Fibroblast of the aortic adventitia (primary cell): ENCODE measurements at regions not wholly inside any gene's neighbourhood (a gene's known extent, or its start where the extent isn't known, plus 50 kb on each side); places are given as distances from the start of the nearest gene placed in this dataset.
A peak's percentile ranks its signal among the peaks of the same experiment; 100 is the strongest.

Experiments
- DNase-seq: peaks from one replicate; pipeline ENCODE4 v3.0.0-alpha.2; 2010; ENCODE audit warnings: low read depth
- H3K4me3 ChIP-seq: 2 replicates; pipeline ENCODE4 v1.5.1; 2011; ENCODE audit warnings: low read depth, mild to moderate bottlenecking, control low read depth, low read length, moderate library complexity
- TF ChIP-seq, protein P1 (sequence below): IDR thresholded peaks from 2 replicates; pipeline ENCODE4 v1.5.1; 2011; ENCODE audit warnings: mild to moderate bottlenecking, low read length, control low read depth, inconsistent platforms; ENCODE audit not compliant: insufficient read depth

DNA sequence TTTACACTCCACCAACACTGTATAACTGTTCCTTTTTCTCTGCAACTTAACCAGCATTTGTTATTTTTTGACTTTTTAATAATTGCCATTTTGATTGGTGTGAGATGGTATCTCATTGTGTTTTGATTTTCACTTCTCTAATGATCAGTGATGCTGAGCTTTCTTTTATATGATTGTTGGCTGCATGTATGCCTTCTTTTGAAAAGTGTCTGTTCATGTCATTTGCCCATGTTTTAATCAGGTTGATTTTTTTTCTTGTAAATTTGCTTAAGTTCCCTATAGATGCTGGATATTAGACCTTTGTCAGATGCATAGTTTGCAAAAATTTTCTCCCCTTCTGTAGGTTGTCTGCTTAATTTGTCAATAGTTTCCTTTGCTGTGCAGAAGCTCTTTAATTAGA, 263.0 kb downstream of the MBNL1 start:
- TF ChIP-seq, protein P1, sequence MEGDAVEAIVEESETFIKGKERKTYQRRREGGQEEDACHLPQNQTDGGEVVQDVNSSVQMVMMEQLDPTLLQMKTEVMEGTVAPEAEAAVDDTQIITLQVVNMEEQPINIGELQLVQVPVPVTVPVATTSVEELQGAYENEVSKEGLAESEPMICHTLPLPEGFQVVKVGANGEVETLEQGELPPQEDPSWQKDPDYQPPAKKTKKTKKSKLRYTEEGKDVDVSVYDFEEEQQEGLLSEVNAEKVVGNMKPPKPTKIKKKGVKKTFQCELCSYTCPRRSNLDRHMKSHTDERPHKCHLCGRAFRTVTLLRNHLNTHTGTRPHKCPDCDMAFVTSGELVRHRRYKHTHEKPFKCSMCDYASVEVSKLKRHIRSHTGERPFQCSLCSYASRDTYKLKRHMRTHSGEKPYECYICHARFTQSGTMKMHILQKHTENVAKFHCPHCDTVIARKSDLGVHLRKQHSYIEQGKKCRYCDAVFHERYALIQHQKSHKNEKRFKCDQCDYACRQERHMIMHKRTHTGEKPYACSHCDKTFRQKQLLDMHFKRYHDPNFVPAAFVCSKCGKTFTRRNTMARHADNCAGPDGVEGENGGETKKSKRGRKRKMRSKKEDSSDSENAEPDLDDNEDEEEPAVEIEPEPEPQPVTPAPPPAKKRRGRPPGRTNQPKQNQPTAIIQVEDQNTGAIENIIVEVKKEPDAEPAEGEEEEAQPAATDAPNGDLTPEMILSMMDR, result no peak
- no peak for DNase-seq
- no peak overlapping the region for H3K4me3 ChIP-seq

DNA sequence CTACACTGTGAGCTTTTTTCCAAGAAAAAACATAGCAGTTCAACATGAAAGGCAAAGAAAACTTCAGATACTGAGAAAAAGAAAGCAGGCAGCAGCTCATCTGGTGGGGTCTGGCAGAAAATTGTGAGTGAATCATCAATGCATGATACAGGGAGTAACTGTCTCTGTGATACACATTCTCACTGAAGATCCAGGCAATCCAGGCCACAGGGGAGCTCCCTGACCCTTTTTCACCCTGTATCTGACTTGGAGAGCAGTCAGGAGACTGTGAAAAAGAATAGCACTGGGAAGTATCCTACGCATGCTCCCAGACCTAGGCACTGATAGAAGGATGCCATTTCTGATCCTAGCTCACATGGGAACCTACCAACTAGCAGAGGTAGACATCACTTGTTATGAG, 269.8 kb downstream of the MBNL1 start:
- DNase-seq, result no peak
- TF ChIP-seq, protein P1, result no peak

DNA sequence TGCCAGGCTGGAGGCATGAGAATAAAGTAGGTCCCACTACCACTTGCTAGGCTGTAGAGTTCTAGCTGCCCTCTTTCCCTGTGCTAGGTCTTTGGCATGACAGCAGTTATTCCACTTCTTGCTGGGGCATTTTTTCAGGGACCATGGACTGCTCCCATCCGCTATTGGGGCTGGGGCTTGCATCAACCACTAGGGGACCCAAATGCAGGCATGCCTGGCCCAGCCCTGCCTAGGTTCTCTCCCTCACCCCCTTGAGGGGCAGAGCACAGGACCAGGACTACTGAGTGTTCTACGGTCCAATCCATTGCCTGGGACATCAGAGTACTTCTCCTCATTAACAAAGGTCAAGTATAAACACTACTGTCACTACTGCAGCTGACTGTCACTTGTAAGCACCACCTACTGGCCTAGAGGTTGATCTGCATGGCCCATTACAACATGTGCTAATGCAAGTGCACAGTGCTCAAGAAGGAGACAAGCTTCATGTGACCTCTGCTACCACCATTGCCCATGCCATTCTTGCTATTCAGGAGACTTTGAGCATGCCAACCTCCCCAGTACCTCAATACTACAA, 270.5 kb downstream of the MBNL1 start:
- H3K4me3 ChIP-seq, result no peak overlapping the region
- DNase-seq, result no peak
- TF ChIP-seq, protein P1, result peak; percentile 8

More for the DNA sequence above, 269.8 kb downstream of the MBNL1 start:
- H3K4me3 ChIP-seq, result no peak overlapping the region

DNA sequence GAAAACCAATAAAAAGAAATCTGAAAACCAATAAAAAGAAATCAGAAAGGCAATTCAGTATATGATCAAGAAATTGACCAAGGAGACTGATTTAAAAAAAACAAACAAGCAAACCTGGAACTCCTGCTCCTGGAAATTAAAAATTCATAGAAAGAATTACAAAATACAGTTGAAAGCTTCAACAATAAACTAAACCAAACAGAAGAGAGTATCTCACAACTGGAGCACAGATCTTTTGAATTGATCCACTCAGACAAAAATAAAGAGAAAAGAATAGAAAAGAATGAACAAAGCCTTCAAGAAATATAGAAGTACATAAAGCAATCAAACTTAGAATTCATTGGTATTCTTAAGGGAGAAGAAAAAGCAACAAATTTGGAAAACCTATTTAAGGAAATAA, 271.4 kb downstream of the MBNL1 start:
- TF ChIP-seq, protein P1, result no peak

DNA sequence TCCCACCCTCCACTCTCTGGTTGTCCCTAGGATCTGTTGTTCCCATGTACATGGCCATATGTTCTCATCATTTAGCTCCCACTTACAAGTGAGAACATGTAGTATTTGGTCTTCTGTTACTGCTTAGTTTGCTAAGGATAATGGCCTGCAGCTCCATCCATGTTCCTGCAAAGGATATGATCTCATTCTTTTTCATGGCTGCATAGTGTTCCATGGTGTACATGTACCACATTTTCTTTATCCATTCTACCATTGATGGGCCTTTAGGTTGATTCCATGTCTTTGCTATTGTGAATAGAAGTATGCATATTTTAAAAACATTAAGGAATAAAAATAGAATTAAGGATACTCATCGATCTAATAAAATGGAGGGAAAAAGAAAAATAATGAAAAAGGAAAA, 278.4 kb downstream of the MBNL1 start:
- DNase-seq, result no peak
- TF ChIP-seq, protein P1, result no peak
- no peak overlapping the region for H3K4me3 ChIP-seq

More for the DNA sequence above, 271.4 kb downstream of the MBNL1 start:
- H3K4me3 ChIP-seq, result no peak overlapping the region
- no peak for DNase-seq

DNA sequence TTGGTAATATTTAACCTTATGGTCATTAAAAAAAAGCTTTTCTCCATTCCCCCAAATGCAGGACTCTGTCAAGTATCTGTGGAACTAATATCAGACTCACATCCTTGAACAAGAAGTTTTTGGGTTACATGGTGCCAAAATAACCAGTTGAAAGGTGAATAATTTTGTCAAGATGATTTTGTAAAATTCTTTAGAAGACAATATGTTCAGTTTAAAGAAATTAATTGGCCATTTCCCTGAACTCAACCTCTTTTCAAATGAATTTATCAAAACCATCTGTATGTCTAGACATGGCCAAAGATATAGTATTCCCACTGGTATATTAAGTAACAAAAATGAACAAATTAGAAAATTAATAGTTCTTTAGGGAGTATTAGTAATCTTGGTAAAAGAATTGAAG, 280.5 kb downstream of the MBNL1 start:
- TF ChIP-seq, protein P1, result no peak
- DNase-seq, result no peak
- H3K4me3 ChIP-seq, result no peak overlapping the region

DNA sequence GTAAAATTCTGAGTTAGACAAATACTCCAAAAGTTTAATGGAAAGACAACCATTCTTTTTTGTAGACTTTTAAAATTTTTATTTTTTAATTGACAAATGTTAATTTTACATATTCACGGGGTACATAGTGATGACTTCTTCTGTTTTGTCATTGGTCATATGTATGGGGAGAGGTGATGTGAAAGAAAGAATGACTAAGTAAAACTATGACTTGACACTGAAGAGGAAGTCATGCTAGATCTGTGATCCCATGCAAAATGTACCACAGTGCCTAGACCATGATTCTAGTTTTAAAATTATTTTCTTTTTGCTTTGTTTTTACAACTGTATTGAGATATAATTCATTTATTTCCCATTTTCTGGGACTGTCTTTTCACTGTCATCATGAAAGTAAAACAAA, 281.6 kb downstream of the MBNL1 start:
- DNase-seq, result no peak
- no peak overlapping the region for H3K4me3 ChIP-seq
- TF ChIP-seq, protein P1, result no peak
